Brain microvascular endothelial cell (primary cell): ENCODE measurements at regions not wholly inside any gene's neighbourhood (a gene's known extent, or its start where the extent isn't known, plus 50 kb on each side); places are given as distances from the start of the nearest gene placed in this dataset.

Experiments used
- DNase-seq: peaks from one replicate; pipeline ENCODE4 v3.0.0-alpha.2; 2020
- H3K27ac ChIP-seq: fragments of 250-450 bp; sonication (Bioruptor Pico); 2 replicates; pipeline ENCODE4 v1.5.1; 2020; ENCODE audit warnings: mild to moderate bottlenecking, moderate library complexity
- H3K27me3 ChIP-seq: fragments of 250-450 bp; sonication (Bioruptor Pico); replicated peaks from 2 replicates; pipeline ENCODE4 v1.5.1; 2020; ENCODE audit warnings: mild to moderate bottlenecking
- H3K36me3 ChIP-seq: fragments of 250-450 bp; sonication (Bioruptor Pico); replicated peaks from 2 replicates; pipeline ENCODE4 v1.5.1; 2020; ENCODE audit warnings: mild to moderate bottlenecking
- H3K4me3 ChIP-seq: 2 replicates; pipeline ENCODE4 v1.5.1; 2011; ENCODE audit warnings: low read depth, mild to moderate bottlenecking, control low read depth, low read length, moderate library complexity
- in situ Hi-C: cut with HindIII; loops from 2 replicates; pipeline ENCODE4 v1.10.0; 2017; ENCODE audit warnings: low sequenced_read_pairs, low pct_ligation_motif_present
- TF ChIP-seq, protein P1 (sequence below): IDR thresholded peaks from 2 replicates; pipeline ENCODE4 v1.5.1; 2011; ENCODE audit warnings: low read depth, mild to moderate bottlenecking, moderate library complexity, low read length, control low read depth, inconsistent platforms; ENCODE audit errors: missing control alignments

DNA sequence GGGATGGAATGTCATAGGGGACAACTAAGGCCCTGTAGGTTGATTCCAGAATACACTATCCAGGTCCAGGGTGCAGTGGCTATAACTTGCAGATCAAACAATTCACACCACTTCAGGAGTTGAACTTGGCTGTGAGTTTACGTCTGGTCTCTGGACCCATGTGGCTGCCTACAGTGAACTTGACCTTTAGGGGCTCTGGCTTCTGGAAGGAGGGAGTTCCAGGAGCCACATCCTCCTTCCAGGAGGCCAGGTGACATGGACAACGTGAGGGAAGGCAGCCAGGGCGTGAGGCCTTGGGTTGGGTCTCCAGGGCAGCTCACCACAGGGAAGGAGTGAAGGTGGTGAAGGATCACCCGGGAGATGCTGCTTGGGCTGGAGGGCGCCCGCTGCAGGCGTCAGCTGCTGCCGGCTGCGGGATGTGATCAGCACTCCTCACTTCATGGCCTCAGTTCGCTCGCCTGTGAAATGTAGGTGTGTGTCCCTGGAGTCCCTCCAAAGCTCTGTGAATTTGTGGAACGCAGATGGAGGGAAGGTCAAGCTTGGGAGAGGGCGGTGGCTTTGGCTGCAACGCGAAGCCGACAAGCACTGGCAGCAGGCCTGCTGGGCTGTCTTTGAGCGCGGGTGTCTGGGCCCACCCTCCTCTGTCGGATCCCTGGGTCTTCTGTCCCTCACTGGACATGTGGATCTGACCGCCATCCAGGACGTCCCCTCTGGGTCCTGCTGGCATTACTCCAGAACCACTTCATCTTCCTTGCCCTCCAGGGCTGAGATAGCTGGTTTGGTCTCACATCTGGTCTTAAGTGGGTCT, 146.5 kb downstream of the GLI2 start:
- no peaks in the 10 kb centered on the region for H3K36me3 ChIP-seq
- TF ChIP-seq, protein P1, sequence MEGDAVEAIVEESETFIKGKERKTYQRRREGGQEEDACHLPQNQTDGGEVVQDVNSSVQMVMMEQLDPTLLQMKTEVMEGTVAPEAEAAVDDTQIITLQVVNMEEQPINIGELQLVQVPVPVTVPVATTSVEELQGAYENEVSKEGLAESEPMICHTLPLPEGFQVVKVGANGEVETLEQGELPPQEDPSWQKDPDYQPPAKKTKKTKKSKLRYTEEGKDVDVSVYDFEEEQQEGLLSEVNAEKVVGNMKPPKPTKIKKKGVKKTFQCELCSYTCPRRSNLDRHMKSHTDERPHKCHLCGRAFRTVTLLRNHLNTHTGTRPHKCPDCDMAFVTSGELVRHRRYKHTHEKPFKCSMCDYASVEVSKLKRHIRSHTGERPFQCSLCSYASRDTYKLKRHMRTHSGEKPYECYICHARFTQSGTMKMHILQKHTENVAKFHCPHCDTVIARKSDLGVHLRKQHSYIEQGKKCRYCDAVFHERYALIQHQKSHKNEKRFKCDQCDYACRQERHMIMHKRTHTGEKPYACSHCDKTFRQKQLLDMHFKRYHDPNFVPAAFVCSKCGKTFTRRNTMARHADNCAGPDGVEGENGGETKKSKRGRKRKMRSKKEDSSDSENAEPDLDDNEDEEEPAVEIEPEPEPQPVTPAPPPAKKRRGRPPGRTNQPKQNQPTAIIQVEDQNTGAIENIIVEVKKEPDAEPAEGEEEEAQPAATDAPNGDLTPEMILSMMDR = no peak
- in situ Hi-C loops = no loop called here
- no peak overlapping the region for H3K27ac ChIP-seq
- no peak for DNase-seq
- no peak overlapping the region for H3K4me3 ChIP-seq
- no peaks in the 10 kb centered on the region for H3K27me3 ChIP-seq

DNA sequence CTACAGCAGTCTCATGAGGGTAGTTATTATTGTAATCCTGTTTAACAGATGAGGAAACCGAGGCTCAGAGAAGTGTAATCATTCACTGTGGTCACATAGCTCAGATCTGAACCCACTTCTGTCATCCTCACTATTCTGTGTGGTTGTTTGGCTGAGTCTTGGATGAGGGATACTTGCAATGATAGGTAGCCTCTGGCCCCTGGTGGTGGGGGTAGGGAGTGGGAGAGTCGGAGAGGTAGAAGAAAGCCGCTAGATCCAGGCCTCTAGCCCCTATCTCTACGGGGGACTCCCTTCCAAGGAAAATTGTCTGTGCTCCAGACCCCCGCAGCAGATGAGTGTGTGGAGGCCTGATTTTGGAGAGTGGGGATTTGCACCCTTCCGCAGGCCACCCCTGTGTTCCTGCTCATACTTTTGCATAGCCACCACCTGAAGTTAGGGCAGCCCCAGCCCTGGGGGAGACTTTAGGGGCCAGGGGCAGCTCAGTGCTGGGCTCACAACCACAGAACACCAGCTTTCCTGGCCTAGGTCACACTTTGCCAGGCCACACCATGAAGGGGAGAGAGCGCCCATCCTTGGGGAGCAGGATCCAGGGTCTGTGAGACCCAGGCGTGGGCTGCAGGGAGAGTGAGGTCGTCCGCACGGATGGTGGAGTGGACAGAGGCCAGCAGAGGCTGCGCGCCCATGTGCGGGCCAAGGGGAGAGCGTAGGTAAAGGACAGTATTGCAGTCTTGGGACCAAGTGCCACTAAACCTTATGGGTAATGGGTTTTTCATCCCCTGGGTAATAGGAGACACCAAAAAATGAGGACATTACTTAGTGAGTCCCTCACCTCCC, 148.2 kb downstream of the GLI2 start:
- in situ Hi-C loops = no loop called here
- no peak overlapping the region for H3K27ac ChIP-seq
- TF ChIP-seq, protein P1 = peak; percentile 27
- no peaks in the 10 kb centered on the region for H3K27me3 ChIP-seq
- no peak for DNase-seq
- H3K36me3 ChIP-seq = no peaks in the 10 kb centered on the region
- H3K4me3 ChIP-seq = no peak overlapping the region

DNA sequence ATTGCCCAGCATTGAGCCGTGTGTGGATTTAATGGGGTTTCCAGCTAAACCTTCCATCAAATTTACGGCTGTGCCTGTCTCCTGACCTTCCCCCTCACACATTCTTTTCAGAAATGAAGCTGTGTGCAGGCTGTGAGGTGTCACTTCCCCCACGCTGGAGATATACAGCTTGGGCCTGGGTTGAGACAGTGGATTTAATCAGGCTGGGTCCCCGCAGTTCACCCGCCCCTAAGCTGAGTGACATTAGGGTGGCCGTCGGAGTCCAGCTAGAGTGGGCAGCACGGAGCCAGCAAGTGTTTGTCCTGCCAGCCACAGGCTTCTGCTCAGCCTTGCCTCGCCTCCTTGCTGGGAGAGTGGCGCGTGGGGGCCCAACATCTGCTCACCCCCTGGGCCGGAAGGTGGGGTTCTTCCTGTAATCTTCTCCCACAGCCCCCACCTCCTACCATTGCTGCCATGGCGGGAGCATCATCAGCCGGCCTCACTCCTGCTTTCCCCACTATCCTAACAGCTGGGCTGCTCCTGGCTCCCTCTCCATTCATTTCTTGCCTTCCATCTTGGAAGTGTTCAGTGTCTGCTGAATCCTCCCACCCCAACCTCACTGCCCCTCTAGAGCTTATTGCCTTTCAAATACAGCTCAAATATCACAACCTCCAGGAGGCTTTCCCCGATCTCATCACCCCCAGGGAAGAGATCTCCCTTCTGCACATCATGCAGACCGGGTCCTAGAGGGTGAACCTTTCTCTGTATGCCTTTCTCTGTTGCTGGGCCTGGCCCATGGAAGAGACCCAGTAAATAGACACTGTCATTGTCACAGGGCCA, 149.0 kb downstream of the GLI2 start:
- H3K27me3 ChIP-seq = no peaks in the 10 kb centered on the region
- no peak for DNase-seq
- no peak overlapping the region for H3K27ac ChIP-seq
- TF ChIP-seq, protein P1 = no peak
- H3K4me3 ChIP-seq = no peak overlapping the region
- in situ Hi-C loops = no loop called here
- no peaks in the 10 kb centered on the region for H3K36me3 ChIP-seq

DNA sequence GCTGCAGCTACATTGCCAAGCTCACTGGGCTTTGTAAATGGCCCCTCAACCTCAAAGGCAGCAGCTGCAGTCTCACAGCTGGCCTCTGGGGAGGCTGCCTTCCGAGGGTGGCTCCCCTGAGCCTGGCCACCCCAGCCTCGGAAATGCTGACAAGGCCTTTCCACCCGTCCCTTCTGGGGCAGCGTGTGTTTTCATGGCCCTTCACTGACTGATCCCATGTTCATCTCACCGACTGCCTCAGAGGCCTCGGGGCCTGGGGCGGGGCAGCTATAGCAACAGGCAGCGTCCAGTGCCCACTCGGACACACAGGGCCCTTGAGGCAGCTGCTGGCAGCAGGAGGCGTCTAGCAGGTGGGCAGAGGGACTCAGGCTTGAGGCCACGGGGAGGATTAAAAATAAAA, 149.7 kb downstream of the GLI2 start:
- Histone ChIP-seq H3K36me3 (no peaks in the 10 kb centered on the region), H3K27me3 (no peaks in the 10 kb centered on the region), H3K27ac (no peak overlapping the region), H3K4me3 (no peak overlapping the region)
- TF ChIP-seq, protein P1 = peak; percentile 32
- DNase-seq = no peak
- in situ Hi-C loops = no loop called here

DNA sequence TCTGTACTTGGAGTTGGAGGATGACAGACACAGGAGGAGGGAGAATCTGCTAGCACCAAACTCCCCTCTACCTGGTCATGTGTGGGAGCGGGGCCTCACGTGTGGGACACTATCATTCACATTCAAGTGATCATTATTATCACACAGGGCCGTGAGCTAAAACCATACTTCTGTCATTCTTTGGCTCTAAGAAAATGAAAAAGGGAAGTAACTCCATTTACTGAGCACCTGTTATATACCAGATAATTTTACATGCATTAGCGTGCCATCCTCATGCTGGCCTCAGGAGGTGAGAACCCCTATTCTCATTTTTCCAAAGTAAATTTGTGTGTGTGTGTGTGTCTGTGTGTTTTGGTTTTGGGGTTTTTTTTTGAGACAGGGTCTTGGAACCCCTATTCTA, 150.1 kb downstream of the GLI2 start:
- TF ChIP-seq, protein P1 = no peak
- Histone ChIP-seq H3K27ac (no peak overlapping the region), H3K4me3 (no peak overlapping the region), H3K27me3 (no peaks in the 10 kb centered on the region), H3K36me3 (no peaks in the 10 kb centered on the region)
- in situ Hi-C loops = no loop called here
- DNase-seq = no peak
